ENCODE measurements at regions not wholly inside any gene's neighbourhood (a gene's known extent, or its start where the extent isn't known, plus 50 kb on each side); places are given as distances from the start of the nearest gene placed in this dataset.

DNA sequence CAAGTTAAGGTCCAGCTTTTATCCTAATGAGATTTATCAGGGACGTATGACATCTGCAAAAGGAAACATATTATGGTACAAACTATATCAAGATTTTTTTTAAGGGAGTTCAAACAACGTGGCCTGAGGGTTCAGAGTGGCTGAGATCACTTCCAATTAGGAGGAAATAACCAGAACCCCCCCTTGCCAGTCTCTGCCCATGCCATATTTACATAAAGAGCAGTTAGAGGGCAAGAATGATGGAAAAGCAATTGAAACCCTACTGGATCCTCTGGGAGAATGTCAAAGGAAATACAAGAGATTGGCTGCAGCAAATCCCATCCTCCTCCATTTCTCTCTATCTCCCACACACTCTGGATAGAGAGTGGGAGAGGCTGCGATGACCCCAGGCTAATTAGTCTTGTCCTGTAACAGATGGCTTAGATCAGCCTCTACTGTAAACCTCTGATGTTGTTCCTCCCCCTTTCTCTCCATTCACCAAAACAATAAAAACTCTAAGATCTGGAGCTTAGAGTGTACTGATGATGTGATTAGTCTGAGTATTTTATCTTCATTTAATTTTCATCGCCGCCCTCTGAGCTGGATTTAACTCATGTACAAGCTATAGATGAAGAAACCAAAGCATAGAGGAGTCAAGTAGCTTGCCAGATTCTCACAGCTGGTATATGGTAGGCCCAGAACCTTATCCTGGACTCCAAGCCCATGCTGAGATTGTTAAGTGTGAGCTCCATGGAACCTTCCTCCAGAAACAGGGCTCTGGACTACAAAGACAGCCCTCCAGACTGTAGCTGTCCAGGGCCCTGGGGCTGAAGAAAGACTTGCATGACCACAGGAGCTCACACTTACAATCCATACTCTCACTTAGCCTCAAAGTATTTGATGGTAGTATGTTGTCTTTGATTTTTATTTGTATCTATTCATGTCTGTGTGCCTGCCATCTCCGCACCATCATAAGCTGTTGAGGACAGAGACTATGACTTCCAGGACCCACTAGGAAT lies 54.1 kb upstream of the GNG2 start:
- TF ChIP-seq POLR2A (IDR thresholded peaks at IDR 0.05) = no peak
- TF ChIP-seq, protein P1, sequence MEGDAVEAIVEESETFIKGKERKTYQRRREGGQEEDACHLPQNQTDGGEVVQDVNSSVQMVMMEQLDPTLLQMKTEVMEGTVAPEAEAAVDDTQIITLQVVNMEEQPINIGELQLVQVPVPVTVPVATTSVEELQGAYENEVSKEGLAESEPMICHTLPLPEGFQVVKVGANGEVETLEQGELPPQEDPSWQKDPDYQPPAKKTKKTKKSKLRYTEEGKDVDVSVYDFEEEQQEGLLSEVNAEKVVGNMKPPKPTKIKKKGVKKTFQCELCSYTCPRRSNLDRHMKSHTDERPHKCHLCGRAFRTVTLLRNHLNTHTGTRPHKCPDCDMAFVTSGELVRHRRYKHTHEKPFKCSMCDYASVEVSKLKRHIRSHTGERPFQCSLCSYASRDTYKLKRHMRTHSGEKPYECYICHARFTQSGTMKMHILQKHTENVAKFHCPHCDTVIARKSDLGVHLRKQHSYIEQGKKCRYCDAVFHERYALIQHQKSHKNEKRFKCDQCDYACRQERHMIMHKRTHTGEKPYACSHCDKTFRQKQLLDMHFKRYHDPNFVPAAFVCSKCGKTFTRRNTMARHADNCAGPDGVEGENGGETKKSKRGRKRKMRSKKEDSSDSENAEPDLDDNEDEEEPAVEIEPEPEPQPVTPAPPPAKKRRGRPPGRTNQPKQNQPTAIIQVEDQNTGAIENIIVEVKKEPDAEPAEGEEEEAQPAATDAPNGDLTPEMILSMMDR (IDR thresholded peaks at IDR 0.05) = no peak

All from right lobe of liver (tissue), 4 donors.